ENCODE measurements at regions not wholly inside any gene's neighbourhood (a gene's known extent, or its start where the extent isn't known, plus 50 kb on each side); places are given as distances from the start of the nearest gene placed in this dataset.

GRCh38 chr2:111712361-111712760 is 171.6 kb downstream of the ANAPC1 start:
- no peak for DNase-seq (ENCODE audit: low spot score)

GRCh38 chr2:111712940-111713515 is 171.0 kb downstream of the ANAPC1 start:
- no peak for DNase-seq (ENCODE audit: low spot score)

GRCh38 chr2:111715987-111716904 is 167.7 kb downstream of the ANAPC1 start:
- DNase-seq (ENCODE audit: low spot score), result no peak

- no peak for DNase-seq (ENCODE audit: low spot score)
These were observed 166.9 kb downstream of the ANAPC1 start for GRCh38 chr2:111716905-111717775.

Data from pons (tissue), 1 donor.